HL-60/S4 (cell line): ENCODE measurements at regions not wholly inside any gene's neighbourhood (a gene's known extent, or its start where the extent isn't known, plus 50 kb on each side); places are given as distances from the start of the nearest gene placed in this dataset.

Source experiments
- in situ Hi-C: fragments of 300-500 bp; cut with MboI; formaldehyde crosslinking; loops from 2 replicates; pipeline ENCODE4 v1.14.3; 2022; ENCODE audit warnings: low sequenced_read_pairs

DNA sequence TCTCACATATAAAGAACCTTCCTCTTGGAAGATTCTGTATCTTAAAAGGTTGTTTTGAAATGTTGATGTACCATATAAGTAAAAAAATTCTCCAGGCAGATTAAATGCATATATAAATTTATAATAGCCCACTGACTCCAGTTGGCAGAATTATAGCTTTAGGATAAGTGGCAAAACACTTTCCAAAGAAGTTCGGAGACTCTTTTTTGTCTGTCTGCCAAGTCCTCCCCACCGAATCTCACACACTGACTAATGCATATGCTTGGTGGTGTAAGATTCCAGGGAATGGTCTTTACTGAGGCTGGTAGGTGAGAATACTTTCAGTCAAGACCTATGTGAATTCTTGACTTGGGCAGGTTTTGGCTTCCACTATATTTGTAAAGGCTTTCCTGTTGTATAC is 724.3 kb upstream of the CXADR start:
- in situ Hi-C loops, result no loop called here

DNA sequence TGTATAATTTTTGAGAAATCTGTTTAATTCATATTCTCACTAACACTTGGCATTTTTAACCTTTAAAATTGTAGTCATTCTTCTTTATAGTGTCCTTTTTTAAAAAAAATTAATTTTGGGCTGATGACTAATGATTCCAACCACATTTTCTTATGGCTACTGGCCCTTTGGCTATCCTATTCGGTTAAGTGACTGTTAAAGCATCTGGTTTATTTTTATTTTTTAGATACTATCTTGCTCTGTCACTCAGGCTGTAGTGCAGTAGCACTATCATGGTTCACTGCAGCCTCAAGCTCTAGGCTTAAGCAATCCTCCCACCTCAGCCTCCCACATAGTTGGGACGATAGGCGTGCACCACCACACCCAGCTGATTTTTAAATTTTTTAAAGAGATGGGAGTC is 723.2 kb upstream of the CXADR start:
- in situ Hi-C loops, result no loop called here

DNA sequence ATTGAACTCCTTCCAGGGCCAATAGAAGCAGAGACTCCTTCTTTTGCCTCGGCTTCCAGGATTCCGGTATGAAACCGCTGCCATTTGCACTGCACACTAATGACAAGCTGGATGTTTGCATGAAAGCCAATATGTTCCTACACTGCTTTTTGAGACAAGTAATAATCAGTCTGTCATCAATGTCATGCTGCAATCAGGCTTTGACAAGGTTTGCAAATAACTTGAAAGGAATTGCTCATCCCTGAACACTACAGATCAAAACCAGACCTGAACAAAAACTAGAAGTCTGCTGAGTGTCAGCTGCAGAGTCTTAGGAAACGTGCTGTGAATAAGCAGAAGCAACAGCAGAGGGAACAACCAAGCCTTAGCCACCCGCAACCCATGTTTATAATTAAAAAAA is 720.7 kb upstream of the CXADR start:
- in situ Hi-C loops, result no loop called here

DNA sequence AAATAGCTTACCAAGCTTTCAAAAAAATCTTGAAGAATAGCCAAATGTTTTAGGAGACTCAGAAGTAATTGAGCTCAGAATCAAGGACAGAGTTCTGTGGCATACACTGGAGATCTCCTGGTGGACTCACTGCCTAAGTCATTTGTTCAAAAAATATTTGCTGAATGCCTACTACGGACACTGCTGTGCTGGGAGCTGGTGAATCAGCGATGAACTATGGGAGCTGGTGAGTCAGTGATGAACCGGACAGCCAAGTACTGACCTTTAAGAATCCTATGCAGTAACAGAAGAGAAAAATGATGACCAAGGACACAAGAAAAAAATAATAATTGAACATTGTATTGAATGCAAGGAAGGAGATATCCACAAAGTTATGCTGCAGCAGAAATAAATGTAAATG is 717.9 kb upstream of the CXADR start:
- in situ Hi-C loops, result no loop called here

DNA sequence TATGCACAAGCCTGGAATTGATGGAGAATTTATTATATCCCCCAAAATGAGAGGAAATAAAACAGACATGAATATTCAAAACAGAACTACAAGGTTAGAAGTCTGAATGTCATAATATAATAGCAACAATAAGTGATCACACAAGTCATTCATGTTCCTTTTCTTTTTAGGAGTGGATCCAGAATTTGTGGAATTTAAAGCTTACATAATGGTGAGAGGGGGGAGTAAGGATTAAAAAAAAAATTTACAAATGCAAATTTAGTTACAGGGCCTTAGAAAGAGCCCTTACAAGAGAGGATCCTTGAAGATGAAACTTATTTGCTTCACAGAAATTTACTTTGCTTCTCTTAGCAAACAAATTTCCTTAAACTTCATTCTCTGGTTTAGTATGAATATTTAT is 716.1 kb upstream of the CXADR start:
- in situ Hi-C loops, result no loop called here

DNA sequence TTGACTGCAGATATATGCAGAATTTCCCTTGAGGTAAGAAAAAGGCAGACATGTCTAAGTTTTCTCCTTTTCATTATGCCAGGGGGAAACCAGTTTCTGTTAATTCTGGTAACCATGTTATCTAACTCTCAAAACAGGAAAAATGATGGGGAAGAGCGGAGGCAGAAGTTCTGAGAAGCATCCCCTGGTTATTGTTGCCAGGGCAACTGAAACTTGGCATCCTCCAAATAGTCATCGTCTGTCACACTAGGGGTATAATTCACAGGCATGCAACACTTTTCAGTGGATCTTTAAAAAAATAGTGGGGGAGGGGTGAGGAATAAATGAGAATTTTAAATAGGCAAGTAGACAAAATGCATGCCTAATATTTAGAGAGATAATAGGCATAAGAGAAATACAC is 715.3 kb upstream of the CXADR start:
- in situ Hi-C loops, result no loop called here

DNA sequence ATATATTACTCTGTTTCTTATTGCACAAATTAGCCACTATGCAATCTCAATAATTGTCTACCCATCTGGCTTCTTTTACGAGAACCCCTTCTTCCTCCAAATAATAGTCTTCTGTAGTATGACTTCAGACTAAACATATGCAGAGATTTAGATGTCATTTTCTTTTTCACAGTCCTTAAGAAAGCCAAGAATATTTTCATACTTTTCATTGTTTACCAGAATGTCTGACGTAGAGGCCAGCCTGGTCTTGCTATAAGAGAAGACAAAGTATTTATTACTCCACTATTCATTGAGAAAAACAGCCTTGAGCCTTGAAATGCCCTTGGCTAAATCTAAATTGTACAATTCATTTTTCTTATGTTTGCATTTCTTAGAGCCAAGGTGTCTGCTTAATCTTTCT is 714.9 kb upstream of the CXADR start:
- in situ Hi-C loops, result no loop called here

DNA sequence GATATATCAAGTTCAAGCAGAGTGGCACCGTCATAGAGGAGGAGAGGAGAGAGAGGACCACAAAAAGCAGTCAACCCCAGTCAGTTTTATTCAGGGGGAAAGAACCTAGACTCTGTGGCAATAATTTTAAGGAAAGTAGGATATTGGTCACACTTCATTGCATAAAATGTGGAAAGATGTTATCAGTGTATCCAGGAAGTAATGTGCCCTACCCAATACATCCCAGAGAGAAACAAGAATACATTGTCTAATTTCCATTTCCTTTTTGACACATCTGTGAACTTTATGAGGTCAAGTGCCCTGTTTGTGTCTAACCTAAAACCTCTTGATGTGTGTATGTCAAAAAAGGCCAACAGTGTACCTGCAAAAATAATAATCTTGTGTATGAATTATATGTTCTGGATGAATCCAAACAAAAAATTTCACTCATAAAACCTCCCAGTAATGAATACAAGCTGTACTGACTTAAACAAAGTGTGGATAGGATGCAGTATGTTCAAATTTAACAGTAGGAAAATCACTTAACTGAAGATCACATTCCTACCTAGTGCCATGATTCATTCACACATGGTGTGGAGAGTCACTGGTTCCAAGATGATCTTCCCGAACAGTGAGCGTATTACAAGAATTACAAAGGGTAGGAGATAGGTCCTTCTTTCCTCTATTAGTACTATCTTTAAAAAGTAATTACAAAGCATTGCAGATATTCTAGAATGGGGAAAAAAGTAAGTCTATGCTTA is 712.1 kb upstream of the CXADR start:
- in situ Hi-C loops, result no loop called here

DNA sequence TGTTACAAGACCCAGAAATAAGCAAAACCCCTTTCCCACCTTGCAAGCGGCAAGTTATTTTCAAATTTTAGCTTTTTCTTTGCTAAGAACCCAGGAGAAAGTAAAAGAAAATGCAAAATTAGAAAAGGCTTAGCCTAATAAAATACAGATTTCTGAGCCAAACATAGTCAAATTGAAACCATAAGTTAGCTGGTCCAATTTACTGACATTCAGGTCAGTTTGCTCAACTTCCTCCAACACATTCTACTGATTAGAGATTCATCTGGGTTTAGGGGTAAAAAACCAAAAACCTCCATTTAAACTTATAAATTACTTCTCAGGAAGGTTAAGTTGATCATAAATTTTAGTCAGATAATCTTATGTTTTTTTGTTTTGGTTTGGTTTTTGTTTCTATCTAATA is 701.8 kb upstream of the CXADR start:
- in situ Hi-C loops, result no loop called here

DNA sequence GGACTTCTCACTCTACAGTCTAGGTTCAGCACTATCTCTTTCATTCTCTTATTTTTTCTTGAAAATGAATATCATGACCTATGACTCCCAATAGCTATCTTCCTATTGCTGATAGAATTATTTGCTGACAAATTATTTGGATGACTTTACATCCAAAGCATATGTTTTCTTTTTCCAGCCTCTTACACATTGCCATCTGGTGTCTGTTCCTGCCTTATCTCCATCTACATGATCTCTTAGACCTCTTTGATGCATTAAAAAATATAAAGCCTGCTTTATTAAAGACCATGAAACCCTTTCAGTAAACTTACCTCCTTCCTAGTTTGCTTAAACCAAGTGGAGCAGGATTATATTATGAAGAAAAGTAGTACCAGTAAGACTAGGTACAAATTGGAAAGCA is 700.9 kb upstream of the CXADR start:
- in situ Hi-C loops, result no loop called here

DNA sequence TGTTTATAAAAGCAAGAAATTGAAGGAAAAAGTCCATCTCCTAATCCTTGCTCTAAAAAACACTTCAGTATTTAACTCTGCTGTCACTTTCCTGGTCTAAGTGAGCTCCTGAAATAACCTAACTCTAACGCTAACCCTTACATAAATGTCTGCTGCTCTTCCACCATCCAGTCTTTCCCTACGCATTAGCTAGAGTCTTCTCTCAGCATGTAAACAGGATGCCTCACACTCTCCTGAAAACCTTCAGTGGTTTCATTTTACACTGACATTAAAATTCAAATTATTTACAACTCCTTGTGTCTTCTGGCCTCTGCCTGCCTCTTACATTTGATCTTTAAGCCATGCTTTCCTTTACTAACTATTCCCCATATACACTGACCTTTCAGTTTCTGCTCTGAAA is 697.6 kb upstream of the CXADR start:
- in situ Hi-C loops, result no loop called here

DNA sequence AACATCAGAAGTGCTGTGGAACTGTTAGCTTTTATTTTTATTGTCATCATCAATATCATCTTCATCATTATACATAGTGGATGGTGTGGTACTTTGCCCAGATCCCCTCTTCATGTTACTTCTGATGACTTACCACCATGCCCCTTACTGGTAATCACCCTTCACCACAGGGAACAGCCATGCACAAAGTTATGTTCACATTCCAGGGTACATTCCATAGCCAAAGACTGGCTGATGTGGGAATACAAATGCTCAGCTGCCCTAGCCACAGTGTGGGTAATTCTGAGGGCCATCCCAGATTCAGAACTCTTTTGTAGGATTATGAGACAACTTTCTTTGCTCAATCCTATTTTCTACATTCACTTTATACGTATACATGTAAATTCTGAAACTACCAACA is 691.3 kb upstream of the CXADR start:
- in situ Hi-C loops, result no loop called here

DNA sequence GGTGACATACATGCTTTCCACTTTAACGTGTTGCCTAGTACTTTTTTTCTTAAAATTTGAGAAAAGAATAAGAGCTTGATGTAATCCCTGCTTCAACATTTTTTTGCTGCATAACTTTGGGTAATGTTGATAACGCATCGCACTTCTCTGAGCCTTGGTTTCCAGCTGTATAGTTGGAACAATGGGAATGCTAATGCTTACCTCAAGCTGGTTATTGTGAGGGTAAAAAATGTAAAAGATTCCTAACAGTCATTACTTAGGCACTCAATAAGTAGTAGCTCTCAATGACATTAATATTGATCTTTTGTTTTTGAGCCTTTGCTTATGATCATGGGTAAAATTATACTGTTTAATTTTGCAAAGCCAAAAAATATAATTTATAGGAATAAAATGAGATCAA is 683.3 kb upstream of the CXADR start:
- in situ Hi-C loops, result no loop called here

DNA sequence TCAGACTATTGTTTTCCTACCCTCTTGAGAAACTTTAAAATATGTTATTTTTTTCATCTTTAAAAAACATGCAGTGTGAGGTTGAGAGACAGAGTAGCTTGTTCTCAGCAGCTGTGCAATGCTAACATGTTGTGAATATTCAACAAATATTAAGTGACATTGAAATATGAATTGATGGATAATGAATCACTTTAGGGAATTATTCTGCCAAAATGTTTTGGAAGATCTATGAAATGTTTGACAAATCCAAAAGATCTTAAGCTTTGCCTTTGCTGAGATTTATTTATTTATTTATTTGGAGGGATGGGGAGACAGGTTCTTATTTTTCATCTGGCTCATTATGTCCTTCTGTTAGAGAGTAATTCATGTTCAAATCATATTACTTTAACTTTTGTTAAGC is 680.1 kb upstream of the CXADR start:
- in situ Hi-C loops, result no loop called here

DNA sequence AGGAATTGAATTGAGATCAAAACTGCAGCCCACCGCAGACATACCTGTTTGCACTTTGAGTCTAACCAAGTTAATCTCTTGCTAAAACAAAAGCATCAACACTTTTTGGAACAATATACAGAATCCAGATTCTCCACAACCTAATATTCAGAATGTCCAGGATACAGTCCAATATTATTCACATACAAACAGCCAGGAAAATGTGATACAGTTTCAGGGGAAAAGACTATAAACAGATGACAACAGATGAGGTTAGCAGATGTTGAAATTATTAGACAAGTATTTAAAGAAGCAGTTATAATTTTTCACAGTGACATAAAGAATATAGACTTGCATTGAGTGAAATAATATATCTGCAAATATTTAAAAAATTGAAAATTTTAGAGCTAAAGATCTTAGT is 678.1 kb upstream of the CXADR start:
- in situ Hi-C loops, result no loop called here

DNA sequence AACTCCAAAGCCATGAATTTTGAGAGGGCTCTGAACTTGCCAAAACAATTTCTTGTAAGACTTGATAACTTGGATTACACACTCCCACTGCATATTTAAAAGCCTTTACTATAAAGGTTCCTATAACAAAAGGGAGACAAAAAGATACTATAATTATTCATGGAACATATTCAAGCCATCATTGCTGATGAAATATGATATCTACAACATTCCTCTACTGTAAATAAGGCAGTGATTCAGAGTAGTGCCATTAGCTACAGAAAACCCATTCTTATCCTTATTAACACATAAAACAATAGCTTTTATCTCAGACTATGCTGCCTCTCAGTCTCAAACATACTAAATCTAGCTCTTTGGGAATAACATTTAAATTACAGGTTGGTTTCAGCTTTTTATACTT is 675.5 kb upstream of the CXADR start:
- in situ Hi-C loops, result no loop called here

DNA sequence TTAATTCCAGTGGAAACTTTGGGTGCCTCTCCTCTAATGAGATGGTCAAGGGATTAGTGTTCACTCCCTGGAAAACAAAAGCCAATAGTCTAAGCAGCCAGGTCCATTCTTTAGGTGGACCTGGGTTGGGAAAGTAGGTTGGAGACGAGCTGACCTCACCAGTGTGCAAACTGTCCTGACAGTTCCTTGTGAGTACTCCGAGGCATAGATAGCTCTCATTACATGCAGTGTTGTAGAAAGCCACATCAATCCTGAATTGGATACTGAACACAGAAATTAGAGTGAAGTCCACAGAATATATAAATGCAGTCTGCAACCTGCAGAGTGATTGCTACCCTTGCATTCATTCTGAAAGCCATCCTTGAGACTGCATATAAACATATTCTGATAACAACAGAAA is 675.1 kb upstream of the CXADR start:
- in situ Hi-C loops, result no loop called here

DNA sequence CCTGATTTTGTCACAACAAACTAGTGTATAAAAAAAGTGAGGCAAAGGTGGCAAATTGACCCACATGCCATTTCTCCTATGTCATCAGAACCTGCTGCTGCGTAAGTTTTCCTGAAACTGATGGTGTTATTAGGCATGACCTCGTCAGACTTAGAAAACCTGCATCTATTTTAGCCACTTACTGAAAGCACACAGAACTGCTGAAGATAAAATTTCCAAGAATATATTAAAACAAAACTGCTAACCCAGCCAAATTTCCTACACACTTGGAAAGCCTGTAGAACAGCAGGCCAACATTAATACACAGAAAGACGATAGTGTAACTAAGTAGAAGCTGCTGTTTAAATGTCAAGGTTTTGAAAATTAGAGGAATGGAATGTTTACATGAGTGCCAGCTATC is 674.5 kb upstream of the CXADR start:
- in situ Hi-C loops, result no loop called here

DNA sequence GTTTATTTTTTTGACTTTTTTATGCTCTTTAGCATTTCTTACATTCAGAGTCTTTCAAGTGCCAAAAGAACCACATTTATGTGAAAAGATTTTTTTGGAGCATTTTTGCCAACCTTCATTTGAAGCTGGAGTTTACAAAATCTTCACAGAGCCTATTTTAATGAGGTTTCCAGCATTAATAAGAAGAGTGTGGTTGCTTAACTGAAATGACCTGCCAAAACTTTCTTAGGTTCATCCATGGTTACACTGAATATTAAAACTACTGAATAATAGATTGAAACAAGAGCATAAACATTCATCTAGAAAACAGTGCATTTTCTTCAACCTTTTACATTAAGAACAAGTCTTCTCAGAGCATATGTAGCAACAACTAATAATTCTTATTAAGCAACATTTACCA is 672.3 kb upstream of the CXADR start:
- in situ Hi-C loops, result no loop called here

DNA sequence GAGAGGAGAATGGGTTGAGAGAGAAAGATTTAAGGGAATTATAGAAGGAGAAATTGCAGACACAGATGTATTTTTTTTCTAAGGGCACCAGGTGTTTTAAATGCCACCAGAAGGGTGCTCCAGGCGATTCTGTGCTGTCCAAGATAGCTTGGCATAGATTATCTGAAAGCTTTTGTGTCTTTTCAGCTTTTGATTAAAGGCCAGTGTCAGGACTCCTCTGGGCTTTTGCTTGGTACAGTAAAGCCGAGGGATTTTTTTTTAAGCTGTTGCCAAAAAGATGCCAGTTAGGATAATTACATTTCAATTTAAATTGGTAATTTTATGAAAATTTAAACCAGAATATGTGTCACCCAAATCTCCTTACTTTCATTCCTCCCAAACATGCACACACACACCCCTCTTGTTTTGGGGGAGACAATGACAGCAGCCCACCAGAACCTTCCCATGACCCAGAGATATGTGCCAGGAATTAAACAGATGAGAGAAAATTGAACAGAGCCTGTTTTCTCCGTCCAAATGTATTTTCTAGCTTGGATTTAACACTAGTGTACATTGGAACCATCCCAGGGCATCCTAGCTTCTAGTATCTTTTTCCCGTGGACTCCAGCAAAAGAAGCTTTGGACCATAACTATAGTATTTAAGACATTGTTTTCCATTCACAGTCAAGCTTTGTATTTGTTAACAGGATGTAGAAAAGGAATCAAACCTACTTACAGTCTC is 670.7 kb upstream of the CXADR start:
- in situ Hi-C loops, result no loop called here

DNA sequence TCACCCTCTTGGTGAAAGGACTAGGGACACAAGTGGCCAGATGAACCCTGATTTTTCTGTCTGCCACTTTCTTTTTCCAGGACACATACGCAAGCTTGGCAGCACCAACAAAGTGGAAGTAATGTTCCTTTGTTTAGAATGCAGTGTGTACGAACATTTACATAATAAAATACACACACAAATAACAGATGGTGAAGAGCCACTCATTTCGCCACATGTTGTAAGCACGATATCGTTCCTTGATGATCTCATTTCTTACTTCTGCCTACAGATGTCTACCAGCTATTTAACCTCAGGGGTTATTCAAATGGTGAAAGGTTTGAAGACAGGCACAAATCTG is 670.2 kb upstream of the CXADR start:
- in situ Hi-C loops, result no loop called here

DNA sequence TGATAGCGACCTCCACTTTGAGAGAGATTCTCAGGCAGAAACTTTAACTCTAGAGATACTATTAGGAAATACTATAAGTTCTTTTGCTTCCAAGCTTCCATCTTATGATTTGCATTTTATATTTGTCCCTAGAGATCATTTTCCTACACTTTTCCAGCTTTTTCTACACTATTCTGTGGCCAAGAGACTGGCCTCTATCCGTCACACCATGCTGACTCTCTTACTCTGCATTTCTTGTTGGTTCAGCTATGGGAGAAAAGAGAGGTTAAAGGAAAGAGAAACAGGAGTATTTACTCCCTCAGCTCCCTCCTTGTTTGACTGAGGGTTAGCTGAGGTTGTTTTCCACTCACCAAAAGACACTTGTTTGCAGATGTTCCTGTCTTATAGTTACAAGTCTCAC is 665.6 kb upstream of the CXADR start:
- in situ Hi-C loops, result no loop called here

DNA sequence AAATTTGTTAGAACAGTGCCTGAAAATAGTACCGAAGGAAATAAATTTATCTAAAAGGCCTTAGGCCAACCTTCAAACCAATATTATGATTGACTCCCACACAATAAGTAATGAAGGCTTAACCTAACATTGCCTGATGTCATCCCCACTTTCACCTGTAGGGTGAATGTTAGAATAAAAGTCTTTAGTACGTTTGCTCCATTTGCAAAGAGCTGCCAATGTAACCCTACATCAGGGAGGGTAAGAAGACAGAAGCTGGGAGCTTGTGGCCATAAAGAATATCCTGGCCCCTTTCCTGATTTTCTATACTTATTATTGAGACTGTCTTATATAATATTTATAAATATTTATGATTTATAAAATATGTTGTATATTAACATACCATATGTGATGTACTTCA is 661.8 kb upstream of the CXADR start:
- in situ Hi-C loops, result no loop called here
